GM19372 (cell line): ENCODE measurements at regions not wholly inside any gene's neighbourhood (a gene's known extent, or its start where the extent isn't known, plus 50 kb on each side); places are given as distances from the start of the nearest gene placed in this dataset.
"Not testable (repeated sequence)": the region's sequence is repeated elsewhere in the genome, so short reads cannot be mapped to it uniquely, and the experiment has no call there.

ENCODE experiments used
- ATAC-seq: cut with Tn5 transposase; IDR thresholded peaks from one replicate; pipeline ENCODE4 v1.9.1; 2021; ENCODE audit warnings: mild to moderate bottlenecking, low read depth, moderate library complexity; ENCODE audit not compliant: unreplicated experiment

DNA sequence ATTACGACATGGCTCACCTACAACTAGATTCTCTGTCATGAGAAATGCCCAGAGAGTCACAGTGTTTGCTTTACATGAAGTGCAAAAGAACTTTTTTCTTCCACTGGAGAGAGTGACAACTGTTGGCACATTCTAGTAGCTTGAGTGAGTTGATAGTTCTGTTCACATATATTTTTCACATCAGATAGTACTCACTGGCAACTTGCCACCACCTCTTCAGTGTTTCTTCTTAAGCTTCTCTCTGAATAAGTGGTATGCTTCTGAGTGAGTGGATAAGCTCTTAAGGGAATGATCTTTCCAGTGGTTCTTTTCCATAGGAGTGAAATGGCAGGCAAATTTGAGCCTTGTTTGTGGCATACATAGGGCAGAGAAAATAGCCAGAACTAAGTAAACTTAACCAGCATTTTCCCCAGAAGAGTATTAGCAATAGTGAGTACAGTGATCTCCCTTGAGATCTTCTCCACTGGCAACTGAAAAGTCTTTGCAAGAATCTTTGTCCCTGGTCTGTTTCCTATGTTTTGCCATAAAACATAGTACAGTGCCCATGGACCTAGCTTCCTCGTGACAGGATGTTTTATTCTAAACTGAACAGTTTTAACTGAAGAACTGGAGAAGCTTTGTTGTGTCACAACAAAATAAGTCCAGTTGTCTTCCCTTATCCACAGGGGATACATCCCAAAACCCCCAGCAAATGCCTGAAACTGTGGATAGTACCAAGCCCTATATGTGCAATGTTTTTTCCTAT, 125.4 kb upstream of the CDK13 start:
- ATAC-seq: no peak

DNA sequence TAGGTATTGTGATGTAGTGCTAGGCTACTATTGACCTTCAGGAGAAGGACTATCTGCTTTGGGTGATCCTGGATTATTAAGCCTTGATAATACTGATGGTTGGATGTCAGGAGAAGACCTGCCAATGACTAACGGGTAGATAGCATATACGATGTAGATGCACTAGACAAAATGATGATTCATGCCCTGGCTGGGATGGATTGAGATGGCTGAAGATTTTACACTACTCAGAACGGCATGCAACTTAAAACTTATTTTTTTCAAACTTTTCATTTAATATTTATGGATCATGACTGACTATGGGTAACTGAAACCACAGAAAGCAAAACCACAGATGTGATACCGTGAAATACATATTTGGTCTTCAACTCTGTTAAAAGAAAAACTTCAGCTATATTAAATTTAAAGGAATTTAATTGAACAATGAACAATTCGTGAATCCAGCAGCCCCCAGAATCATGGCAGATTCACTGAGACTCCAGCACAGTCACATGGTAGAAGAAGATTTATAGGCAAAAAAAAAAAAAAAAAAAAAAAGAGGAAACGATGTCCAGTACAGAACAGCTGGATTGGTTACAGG, 124.6 kb upstream of the CDK13 start:
- ATAC-seq: no peak

DNA sequence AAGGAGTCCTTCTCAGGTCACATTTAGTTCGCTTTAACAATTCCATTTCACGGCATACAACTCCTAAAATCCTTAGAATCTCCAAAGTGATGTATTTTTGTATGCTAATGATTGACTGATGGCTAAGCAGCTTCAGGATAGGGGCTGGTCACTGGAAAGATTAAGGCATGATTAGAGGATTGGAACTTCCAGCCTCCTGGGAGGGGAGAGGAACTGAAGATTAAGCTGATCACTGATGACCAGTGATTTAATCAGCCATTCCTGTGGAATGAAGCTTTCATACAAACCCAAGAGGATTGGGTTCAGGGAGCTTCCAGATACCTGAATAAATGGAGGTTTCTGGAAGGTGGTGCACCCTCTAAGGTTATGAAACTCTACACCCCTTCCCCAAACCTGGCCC, 123.9 kb upstream of the CDK13 start:
- ATAC-seq: no peak

DNA sequence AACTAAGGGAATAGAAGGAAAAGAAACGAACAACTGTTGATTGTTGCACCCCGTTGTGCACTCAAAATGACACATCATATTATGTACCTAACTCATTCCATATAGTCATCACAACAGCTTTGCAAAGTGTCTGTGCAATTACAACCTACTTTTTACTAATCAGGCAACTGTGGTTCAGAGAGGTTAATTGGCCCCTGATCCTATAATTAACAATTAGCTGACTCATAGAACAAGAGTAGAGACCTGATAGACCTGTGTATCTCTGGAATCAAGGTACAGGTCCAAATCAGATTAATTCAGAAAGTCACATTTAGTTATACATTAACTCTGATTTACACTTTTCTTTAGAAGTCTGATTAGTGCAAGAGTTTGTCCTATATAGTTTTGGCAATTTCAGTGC, 122.5 kb upstream of the CDK13 start:
- ATAC-seq: no peak

DNA sequence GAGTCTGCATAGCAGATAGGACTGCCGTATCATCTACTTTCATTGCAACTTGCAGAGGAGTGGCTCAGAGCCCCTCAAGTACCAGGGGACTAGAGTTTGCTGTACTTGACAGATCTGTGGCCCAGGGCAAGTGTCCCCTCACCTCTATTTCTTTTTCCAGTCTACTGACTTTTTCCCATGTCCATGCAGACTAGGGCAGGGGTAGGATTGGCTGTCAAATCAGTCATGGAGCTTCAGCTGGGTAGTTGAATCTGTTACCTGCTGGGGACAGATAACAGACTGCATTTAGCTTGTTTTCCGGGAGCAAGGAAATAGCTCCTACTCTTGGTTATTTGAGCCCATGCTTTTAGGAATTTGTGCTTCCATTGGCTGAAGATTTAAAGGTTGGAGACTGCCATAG, 121.0 kb upstream of the CDK13 start:
- ATAC-seq: no peak

DNA sequence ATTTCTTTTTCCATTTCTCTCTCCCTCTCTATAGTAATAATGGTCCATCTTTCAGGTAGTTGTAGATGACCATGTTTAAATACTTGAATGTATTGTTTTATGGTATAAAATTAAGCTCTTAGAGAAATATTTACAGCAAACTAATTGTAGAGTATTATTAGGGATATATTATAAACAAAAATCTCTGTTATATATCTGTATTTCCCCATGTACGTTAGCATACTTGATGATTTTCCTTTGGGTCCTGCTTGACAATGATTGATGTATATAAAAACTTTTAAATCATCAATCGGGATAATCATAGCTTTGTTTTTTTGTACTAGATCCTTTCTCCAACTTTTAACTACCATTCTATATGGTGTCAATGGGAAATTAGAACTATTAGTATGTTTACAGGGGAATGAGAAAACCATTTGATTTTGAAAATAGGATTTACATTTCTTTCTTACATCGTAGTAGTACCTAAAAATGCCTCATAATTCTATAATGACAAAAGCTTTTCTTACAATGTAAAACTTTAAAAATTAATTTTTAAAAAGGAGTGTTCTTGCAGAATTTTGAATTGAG, 117.5 kb upstream of the CDK13 start:
- ATAC-seq: no peak

DNA sequence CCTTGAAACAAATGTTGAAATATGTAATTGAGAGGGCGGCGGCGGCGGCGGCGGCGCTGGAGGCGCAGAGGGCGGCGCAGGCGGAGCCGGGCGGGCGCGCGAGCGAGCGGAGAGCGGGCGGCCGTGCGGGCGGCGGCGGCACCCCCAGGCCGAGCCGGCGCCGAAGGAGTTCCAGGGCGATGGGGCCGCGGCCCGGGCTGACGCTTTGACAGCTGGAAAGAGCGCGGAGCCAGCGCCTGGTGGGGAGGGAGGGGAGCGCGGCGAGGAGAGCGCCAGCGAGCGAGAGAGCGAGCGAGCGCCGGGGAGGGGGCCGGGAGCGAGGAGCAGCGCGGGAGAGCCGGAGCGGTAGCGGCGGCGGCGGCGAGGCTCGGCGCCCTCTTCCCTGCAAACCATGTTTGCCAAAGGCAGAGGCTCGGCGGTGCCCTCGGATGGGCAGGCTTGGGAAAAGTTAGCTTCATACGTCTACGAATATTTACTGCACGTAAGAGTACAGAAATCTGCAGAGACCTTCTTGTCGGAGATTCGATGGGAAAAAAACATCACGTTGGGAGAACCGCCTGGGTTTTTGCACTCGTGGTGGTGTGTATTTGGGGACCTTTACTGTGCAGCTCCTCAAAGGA, 116.8 kb upstream of the CDK13 start:
- ATAC-seq: not testable (repeated sequence)

- ATAC-seq: not testable (repeated sequence)
These were observed 116.0 kb upstream of the CDK13 start for GRCh38 chr7:39833865-39834634.

DNA sequence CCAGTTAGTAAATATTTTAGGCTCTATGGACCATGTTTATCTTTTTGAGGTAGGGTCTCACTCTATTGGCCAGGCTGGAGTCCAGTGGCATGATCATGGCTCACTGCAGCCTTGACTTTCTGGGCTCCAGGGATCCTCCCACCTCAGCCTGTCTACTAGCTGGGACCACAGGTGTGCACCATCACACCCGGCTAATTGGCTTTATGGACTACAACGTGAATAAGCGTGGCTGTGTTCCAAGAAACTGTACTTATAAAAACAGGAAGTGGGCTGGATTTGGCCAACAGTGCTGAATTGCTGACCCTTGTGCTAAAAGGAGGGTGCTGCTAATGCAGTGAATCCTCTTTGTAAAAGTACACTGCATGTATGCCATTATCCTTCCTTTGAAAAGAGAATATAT, 111.7 kb upstream of the CDK13 start:
- no peak for ATAC-seq

GRCh38 chr7:39845006-39845405, 105.0 kb upstream of the CDK13 start:
- no peak for ATAC-seq

DNA sequence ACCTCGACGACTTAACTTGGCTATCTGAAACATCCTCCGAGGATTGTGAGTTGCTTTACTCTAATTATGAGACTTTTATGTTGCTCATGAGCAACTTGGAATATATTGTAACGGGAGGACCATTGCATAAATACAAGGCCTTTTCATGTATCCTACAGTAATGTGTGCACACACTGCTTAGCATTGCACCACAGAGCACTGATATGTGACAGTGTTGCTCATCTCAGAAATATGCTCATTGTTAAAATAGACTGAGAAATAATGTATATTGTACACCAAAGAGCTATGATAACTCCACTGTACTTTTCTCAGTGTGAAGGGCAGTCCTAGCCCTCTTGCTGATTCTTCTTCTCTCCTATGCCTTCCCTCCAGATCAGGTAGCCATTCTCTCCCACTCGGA, 102.8 kb upstream of the CDK13 start:
- ATAC-seq: no peak

GRCh38 chr7:39851466-39852045, 98.5 kb upstream of the CDK13 start:
- ATAC-seq: no peak

DNA sequence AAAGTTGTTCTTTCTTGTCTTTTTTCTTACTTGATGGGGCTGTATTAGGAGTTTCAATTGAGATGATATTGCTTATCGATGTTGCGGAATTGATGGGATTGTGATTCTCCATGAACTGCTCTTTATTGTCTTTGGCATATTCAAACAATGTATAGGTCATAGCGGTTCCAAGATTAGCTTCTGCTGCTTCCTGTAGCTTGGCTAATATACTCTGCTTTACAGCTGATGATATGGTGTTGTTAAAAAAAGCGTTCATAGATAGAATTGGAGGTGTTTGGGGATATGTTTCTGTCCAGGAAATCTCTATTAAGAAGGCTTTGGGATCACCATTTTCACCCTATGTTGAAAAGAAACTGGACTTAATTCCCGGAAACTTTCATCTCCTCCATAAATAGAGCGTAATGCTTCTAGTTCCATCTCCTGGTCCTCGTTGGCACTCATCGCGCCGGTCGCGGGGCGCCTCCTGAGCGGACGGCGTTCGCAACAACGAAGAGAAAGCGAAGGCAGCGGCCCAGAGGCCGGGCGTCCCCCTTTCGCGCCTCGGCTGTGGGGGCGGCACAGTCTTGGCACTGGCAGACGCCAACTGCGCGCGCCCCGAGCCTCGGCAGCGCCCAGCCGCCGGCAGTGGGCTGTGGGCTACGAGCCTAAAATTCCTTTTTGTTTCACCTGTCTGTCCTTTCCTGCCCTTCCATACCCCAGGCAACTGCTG, 95.3 kb upstream of the CDK13 start:
- peak; percentile 79 for ATAC-seq

DNA sequence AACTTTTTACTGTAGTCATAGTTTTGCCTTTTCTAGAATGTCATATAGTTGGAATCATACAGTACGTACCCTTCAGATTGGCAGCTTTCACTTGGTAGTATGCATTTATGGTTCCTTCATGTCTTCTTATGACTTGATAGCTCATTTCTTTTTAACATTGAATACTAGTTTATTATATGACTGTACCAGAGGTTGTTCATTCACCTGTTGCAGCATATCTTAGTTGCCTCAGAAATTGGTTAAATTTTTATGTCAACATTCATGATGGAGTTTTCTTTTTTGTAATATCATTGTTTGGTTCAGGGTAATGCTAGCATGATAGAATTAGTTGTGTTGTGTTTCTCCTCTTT, 94.8 kb upstream of the CDK13 start:
- no peak for ATAC-seq

DNA sequence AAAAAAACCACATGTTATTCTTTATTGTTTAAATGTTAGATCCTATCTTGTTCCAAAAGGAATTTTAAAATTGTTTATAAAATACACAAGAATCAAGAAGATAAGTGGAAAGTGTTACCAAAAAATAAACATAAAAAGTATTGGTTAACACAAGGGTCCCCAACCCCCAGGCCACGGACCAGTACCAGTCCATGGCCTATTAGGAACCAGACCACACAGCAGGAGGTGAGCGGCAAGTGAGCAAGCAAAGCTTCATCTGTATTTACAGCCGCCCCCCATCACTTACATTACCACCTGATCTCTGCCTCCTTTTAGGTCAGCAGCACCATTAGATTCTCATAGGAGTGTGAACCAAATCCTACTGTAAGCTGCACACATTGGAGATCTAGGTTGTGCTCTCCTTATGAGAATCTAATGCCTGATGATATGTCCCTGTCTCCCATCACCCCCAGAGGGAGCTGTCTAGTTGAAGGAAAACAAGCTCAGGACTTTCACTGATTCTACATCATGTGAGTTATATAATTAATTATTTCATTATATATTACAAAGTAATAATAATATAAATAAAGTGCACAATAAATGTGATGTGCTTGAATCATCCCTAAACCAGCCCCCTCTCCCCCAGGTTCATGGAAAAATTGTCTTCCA, 86.3 kb upstream of the CDK13 start:
- not testable (repeated sequence) for ATAC-seq

DNA sequence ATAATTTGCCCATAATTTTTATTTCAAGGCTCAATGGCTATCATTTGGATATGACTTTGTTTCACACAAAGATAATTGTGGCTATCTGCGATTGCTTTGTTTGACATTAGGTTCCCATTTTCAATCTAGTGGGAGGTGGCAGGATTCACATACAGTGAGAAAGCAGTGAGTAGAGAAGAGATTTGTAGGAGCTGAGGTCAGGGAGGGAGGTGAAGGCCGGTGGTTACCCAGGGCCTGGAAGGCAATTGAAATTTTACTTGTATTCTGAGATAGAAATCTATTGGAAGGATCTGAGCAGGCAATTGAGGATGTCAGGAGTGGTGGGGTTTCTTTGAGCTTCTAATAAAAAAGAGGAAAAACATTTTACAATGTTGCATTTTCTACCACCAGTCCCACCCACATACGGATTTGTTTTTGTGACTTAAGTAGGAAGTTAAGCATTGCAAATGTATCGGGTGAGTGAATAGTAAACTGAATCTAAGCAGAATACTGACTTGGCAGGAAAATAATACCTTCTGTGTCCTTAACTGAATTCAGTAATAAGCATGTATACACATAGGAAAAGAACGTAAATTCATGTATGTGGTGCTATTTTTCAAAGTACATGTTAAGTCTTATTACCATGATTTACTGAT, 80.1 kb upstream of the CDK13 start:
- ATAC-seq: not testable (repeated sequence)

DNA sequence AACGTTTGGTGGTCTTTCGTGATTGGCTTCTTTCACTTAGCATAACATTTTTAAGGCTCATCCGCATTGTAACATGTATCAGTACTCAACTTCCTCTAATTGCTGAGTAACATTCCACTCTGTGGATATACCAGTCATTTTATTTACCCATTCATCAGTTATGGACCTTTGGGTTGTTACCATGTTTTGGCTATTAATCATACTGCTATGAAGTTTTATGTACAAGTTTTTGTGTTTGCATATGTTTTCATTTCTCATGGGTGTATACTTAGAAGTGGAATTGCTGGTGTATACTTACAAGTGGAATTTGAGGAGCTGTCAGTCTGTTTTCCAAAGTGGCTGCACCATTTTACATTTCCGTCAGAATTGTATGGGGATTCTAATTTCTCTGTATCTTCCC, 78.4 kb upstream of the CDK13 start:
- not testable (repeated sequence) for ATAC-seq

- no peak for ATAC-seq
These were observed 69.5 kb upstream of the CDK13 start for GRCh38 chr7:39880556-39880955.

GRCh38 chr7:39882148-39882784, 67.8 kb upstream of the CDK13 start:
- no peak for ATAC-seq
